Parathyroid adenoma (tissue), 2 donors: ENCODE measurements at regions not wholly inside any gene's neighbourhood (a gene's known extent, or its start where the extent isn't known, plus 50 kb on each side); places are given as distances from the start of the nearest gene placed in this dataset.

Experiments used
- H2AFZ ChIP-seq: fragments of 300-600 bp; sonication (generic); one replicate; pipeline ENCODE4 v1.7.0; 2017; ENCODE audit warnings: antibody characterized with exemption, mild to moderate bottlenecking
- H3K27ac ChIP-seq: fragments of 300-600 bp; sonication (generic); one replicate; pipeline ENCODE4 v1.7.0; 2017
- H3K27me3 ChIP-seq: fragments of 300-600 bp; sonication (generic); one replicate; pipeline ENCODE4 v1.7.0; 2017; ENCODE audit warnings: low read length; ENCODE audit not compliant: control insufficient read depth, insufficient read depth
- H3K36me3 ChIP-seq: fragments of 300-600 bp; sonication (generic); one replicate; pipeline ENCODE4 v1.7.0; 2017; ENCODE audit warnings: low read length; ENCODE audit not compliant: control insufficient read depth, insufficient read depth
- H3K4me1 ChIP-seq: fragments of 300-600 bp; sonication (generic); one replicate; pipeline ENCODE4 v1.7.0; 2017; ENCODE audit warnings: control low read depth
- H3K4me2 ChIP-seq: fragments of 300-600 bp; sonication (generic); one replicate; pipeline ENCODE4 v1.7.0; 2017; ENCODE audit warnings: low read length
- H3K4me3 ChIP-seq: fragments of 300-600 bp; sonication (generic); one replicate; pipeline ENCODE4 v1.7.0; 2017; ENCODE audit warnings: low read depth, low read length
- H3K79me2 ChIP-seq: fragments of 300-600 bp; sonication (generic); one replicate; pipeline ENCODE4 v1.7.0; 2017; ENCODE audit warnings: control low read depth
- H3K9ac ChIP-seq: fragments of 300-600 bp; sonication (generic); one replicate; pipeline ENCODE4 v1.7.0; 2017; ENCODE audit warnings: mild to moderate bottlenecking
- H3K9me3 ChIP-seq: fragments of 300-600 bp; sonication (generic); one replicate; pipeline ENCODE4 v1.7.0; 2017; ENCODE audit warnings: low read length; ENCODE audit not compliant: control insufficient read depth
- TF ChIP-seq, protein P1 (sequence below): fragments of 300-600 bp; sonication (generic); IDR thresholded peaks from one replicate; pipeline ENCODE4 v1.7.0; 2017; ENCODE audit warnings: antibody characterized with exemption, mild to moderate bottlenecking
- donor health status: primary hyperparathyroidism.

DNA sequence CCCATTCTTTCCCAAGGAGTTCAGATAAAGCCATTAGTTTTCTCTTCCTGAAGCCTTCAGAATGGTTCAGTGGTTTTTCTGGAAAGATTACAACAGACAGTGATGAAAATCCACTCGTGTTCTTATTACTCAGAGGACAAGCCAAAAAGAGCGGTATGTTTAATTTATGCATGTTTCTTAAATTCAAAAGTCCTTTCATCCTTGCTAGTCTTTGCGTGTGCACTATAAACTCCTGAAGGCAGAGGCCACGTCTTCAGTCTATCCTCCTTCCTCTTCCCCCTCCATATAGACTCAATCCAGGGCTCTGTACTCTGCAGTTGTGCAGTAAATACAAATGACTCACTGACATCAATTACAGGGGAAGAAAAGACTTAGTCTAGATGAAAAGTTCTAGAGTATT is 409.2 kb upstream of the PLXNA2 start:
- H3K79me2 ChIP-seq: no peaks in the 10 kb centered on the region
- no peaks in the 10 kb centered on the region for H3K36me3 ChIP-seq
- no peaks in the 10 kb centered on the region for H3K4me1 ChIP-seq
- TF ChIP-seq, protein P1, sequence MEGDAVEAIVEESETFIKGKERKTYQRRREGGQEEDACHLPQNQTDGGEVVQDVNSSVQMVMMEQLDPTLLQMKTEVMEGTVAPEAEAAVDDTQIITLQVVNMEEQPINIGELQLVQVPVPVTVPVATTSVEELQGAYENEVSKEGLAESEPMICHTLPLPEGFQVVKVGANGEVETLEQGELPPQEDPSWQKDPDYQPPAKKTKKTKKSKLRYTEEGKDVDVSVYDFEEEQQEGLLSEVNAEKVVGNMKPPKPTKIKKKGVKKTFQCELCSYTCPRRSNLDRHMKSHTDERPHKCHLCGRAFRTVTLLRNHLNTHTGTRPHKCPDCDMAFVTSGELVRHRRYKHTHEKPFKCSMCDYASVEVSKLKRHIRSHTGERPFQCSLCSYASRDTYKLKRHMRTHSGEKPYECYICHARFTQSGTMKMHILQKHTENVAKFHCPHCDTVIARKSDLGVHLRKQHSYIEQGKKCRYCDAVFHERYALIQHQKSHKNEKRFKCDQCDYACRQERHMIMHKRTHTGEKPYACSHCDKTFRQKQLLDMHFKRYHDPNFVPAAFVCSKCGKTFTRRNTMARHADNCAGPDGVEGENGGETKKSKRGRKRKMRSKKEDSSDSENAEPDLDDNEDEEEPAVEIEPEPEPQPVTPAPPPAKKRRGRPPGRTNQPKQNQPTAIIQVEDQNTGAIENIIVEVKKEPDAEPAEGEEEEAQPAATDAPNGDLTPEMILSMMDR: no peak
- H3K27ac ChIP-seq: no peak overlapping the region
- H3K4me2 ChIP-seq: no peak overlapping the region
- H3K9me3 ChIP-seq: no peaks in the 10 kb centered on the region
- no peak overlapping the region for H3K4me3 ChIP-seq
- no peaks in the 10 kb centered on the region for H3K27me3 ChIP-seq
- H2AFZ ChIP-seq: no peak overlapping the region
- no peak overlapping the region for H3K9ac ChIP-seq

DNA sequence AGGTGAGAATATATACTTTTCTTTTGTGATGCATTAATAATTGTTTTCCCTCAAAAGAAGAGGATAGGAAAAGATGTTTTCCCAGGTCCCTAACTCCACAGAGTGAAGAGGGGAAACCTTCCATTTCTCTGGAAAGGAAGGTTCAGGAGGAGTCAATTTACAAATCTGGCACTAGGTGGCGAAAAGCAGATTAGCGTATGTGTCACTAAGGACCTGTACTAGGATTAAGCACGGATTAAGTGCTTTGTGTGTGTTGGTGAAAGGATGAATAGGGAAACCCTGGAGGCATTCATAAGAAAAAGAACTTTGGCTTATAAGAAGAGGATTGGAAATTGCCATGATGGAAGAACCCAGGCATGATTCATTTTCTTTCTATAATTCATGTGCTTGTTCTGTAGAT is 410.1 kb upstream of the PLXNA2 start:
- Histone ChIP-seq H3K9ac (no peak overlapping the region), H3K4me2 (no peak overlapping the region), H2AFZ (no peak overlapping the region), H3K4me3 (no peak overlapping the region), H3K9me3 (no peaks in the 10 kb centered on the region), H3K36me3 (no peaks in the 10 kb centered on the region), H3K79me2 (no peaks in the 10 kb centered on the region), H3K27ac (no peak overlapping the region), H3K4me1 (no peaks in the 10 kb centered on the region), H3K27me3 (no peaks in the 10 kb centered on the region)
- TF ChIP-seq, protein P1: no peak

DNA sequence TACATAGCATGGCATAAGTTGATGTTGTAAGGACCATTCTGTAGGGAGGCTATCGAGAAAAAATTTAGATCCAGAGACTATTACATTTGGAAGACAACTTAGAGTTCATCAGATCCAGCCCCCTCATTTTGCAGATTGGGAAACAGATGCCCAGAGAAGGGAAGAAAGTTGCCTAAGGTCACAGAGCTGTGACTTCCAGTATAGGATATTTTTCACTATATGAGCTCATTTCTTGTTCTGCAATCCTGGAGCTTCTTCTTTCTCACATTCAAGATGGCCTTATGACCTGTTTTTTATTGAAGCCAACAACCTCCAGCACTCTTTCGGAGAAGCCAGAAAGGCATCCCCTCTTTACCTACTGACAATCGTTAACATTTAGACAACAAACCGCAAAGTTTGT is 421.8 kb upstream of the PLXNA2 start:
- Histone ChIP-seq H3K4me2 (no peak overlapping the region), H3K27me3 (no peaks in the 10 kb centered on the region), H3K27ac (no peak overlapping the region), H3K9me3 (no peaks in the 10 kb centered on the region), H3K36me3 (no peaks in the 10 kb centered on the region), H2AFZ (no peak overlapping the region), H3K4me3 (no peak overlapping the region), H3K9ac (no peak overlapping the region), H3K79me2 (no peaks in the 10 kb centered on the region), H3K4me1 (no peaks in the 10 kb centered on the region)
- TF ChIP-seq, protein P1: no peak

DNA sequence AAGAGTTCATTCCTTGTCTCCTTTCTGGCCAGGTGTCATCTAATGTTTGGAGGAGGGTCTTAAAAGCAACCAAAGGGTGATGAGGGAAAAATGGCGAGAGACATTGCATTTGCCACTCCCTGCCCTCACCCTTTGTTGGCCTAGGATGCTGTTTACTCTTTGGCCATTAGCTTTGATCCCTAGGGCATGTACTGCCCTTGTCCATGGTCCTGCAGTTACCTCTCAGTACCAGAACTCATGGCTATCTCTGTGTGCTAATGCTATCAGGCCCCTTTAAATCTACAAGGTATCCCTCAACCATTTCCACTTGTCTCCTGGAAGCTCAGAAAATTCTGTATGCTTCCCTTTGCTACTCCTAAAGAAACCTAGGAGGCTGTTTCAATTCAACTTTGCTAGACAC is 424.8 kb upstream of the PLXNA2 start:
- no peak overlapping the region for H3K9ac ChIP-seq
- H2AFZ ChIP-seq: no peak overlapping the region
- no peaks in the 10 kb centered on the region for H3K79me2 ChIP-seq
- H3K27me3 ChIP-seq: no peaks in the 10 kb centered on the region
- H3K4me1 ChIP-seq: no peaks in the 10 kb centered on the region
- no peak overlapping the region for H3K4me2 ChIP-seq
- no peaks in the 10 kb centered on the region for H3K36me3 ChIP-seq
- H3K4me3 ChIP-seq: no peak overlapping the region
- H3K27ac ChIP-seq: no peak overlapping the region
- H3K9me3 ChIP-seq: no peaks in the 10 kb centered on the region
- TF ChIP-seq, protein P1: no peak

DNA sequence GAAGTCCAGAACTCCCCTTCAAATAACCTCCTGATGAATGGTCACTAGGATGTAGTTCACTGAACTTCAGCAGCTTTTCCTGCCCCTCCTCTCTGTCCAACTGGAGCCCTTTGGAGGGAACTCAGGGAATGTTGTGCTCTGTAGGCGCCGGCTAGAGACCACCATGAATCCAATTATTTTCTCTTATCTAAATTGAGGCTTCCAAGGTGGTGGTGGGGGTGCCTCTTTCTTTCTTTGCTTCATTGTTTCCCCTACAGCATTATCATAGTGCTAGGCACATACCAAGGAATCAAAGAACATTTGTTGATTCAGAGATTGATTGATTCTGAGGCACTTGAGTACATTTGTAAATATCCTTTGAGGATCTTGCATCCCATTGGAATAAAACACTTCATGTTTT is 426.6 kb upstream of the PLXNA2 start:
- Histone ChIP-seq H3K4me3 (no peak overlapping the region), H3K27me3 (no peaks in the 10 kb centered on the region), H2AFZ (no peak overlapping the region), H3K36me3 (no peaks in the 10 kb centered on the region), H3K79me2 (no peaks in the 10 kb centered on the region), H3K9ac (no peak overlapping the region), H3K4me1 (no peaks in the 10 kb centered on the region), H3K27ac (no peak overlapping the region), H3K9me3 (no peaks in the 10 kb centered on the region), H3K4me2 (no peak overlapping the region)
- TF ChIP-seq, protein P1: no peak
